Occipital lobe (tissue), 1 donor: ENCODE measurements at regions not wholly inside any gene's neighbourhood (a gene's known extent, or its start where the extent isn't known, plus 50 kb on each side); places are given as distances from the start of the nearest gene placed in this dataset.
"Not testable (repeated sequence)": the region's sequence is repeated elsewhere in the genome, so short reads cannot be mapped to it uniquely, and the experiment has no call there.

ENCODE experiments used
- DNase-seq: peaks from one replicate; lab custom pipeline; 2025; lab: John Stamatoyannopoulos, UW

DNA sequence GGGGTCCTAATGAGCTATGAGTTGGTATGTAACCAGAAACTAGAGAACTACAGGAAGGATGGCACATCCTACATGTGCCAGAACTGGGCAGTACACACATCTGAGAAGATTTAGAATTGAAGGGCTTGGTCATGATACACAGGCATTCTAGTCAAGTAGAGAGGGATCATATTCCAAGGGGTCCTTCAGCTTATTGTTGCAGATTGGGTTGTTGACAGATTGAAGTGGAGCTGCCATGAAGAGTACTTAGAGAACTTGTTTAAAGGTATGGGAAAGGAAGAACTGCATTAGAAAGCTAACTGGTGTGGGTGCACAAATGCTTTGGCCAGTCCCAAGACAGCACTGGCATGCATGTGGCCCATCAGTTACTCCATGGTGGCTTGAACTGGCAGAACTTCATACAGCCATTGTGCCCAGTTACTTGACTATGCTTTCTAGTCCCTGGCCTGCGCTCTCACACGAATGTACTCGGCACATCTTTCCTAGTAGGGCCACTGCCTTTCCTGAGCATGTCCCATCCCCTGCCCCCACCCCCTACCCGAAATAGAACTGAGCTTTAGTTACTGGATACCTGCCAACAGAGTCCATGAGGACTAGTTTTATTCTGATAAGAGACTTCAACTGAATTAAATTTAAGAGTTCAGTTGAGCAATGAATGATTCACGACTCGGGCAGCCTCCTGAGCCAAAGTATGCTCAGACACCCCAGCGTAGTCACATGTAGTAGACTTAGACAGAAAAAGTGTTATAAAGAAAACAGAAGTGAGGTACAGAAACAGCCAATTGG, 64.0 kb downstream of the CCNG2 start:
- no peak for DNase-seq

DNA sequence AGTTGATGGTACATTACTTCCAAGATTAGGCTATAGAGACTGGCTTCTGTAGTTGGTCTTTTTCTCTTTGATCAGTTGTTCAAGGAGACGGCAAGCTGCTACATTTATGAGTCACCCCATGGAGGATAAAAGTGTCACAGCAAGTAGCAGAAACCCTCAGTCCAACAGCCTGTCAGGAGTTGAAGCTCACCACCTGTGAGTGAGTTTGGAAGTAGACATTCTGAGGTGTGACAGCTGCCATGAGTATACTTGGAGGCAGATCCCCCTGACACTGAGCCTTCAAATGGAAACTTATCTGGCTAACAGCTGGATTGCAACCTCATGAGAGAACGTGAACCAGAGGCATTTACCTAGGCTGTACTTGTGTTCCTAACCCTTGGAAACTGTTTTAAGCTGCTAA, 68.0 kb downstream of the CCNG2 start:
- DNase-seq = no peak

DNA sequence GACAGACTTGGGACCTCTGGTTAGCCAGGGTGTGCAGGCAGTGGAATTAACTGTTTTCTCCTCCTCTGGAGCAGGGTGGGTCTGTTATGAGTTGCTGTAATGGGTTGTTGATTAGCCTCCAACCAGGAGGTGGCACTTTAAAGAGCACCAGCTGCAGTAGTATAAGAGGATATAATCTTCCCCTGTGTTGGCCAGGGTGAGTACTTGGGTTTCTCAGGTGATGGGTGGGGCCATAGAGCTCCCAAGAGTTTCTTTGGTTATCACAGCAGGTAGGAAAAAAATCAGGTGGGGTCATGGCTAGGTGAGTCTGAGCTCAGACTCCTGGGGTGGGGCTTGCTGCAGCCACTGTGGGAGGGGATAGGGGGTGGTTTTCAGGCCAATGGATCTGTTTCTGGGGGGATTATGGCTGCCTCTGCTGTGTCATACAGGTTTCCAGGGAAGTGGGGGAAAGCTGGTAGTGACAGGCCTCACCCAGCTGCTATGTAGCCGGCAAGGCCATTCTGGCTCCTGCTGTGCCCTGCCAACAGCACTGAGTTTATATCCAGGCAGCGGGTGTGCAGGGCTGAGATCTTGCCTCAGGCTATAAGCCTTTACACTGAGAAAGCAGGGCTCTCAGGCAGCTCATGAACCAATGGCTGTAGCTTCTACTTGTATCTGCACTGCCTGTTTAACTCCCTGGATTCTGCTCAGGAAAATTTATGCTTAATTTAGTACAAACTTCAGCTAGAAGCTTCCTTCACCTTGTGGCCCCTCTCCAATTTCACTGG, 70.1 kb downstream of the CCNG2 start:
- DNase-seq = no peak

DNA sequence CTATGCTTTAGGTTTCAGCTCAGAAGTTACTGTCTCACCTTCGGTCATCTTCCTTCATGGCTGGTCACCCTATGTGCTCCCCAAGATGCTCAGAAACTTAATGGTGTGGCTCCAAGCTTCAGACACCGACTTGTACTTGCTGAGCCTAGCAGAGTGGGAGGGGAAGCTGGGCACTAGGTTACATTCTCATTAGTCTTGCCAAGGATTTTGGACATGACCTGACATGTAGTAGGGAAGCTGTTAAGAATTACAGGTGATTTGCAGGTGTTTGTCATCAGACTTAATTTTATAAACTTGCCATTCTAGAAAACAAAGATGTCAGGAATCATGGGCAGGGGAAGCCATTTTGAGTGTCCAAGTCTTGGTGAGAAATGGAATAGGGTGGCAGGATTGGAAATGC, 72.4 kb downstream of the CCNG2 start:
- no peak for DNase-seq

DNA sequence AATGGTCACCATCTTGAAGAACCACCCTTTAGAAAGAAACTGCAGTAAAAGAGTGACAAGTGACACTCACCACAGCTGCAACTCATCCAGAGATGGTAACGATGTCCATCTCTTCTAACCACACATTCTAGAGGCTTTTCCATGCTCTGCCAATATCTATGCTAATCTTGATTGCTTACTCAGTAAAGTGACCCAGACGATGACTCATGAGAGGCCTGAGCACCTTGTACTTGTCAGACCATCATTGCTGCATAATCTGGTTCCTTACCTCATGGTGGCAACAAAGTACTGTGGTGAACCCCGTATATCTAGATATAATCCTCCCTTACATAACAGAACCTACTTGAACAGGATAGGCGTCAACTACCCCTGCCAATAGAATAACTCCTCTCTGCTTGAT, 75.6 kb downstream of the CCNG2 start:
- no peak for DNase-seq

DNA sequence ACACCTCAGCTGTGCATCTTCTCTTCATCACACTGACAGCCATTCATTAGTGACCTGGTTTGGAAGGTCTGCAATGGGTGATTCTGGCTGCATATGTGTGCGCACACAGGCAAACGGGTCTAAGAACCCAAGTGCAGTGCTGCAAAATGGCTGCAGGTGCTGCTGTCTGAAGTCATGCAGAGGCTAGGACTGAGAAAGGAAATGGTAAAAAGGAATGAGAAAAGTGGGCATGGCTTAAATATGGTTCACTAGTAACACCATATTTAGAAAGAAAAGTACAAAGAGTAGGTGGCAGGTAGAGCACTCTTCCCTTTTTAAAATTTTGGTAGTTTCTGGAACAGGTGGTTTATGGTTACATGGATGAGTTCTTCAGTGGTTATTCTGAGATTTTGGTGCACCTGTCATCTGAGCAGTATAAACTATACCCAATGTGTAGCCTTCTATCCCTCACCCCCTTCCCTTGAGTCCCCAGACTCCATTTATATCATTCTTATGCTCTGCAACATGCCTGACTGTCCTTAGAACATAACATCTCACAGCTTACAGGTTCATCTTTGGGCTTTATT, 78.4 kb downstream of the CCNG2 start:
- DNase-seq = no peak

DNA sequence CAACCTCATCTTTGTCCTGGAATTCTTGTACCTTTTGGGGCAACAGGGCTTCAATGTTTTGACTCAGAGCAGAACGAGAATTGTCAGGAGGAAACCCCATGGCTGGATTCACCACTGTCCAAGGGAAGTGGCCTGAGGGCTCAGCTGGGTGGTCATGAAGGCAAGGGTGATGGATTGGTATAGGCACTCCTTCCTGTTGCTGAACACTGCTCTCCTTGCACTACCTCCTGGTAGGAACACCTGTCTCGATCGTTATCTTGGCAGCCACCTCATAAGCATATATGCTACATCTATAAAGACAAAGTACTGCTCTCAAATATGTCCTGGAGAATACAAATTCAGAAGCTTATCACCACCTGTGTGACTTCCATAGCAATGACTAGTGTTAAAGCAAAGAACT, 79.8 kb downstream of the CCNG2 start:
- no peak for DNase-seq

DNA sequence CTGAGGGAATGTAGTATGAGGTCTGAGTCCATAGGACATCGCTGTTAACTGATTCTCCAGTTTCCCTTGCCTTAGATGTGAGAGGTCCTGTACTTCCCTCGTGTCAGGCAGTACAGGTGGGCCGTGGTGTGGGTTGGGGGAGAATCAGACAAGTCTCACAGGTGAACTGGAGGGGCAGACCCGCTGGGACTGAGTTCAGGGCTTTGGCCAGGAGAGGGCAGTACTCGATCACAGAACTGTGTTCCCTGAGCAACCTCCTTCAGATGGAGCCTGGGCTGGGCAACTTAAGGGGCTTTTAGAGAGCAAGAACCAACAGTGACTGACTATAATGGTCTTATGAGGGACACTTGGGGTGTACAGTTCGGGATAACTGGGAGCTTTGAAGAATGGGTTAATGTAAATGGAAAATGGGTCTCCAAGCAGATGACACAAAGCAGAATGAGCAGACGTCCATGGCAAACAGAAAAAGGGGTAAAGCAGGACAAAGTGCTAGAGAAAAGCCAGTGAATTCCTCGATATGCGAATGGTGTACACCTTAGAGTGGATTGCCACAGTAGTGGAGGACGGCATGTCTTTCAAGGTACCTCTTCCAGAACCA, 83.6 kb downstream of the CCNG2 start:
- peak; percentile 32 for DNase-seq

DNA sequence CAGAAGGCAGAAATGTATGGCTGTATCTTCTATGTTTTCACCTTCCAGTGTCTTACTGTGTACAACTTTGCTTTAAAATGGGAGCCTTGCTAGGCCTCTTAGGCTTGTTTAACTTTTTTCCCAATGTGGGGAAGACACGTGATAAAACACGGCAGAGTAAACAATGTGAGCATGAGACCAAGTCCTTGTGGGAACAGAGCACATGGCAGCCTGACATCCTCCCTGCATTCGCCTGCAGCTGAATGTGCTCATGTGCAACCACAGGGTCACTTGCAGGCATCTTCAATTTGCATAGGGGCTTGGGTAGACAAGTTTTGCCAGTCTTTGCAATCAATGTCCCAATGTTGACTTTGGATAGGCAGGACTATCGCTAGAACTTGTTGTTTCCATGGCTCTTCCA, 91.8 kb downstream of the CCNG2 start:
- DNase-seq = no peak

DNA sequence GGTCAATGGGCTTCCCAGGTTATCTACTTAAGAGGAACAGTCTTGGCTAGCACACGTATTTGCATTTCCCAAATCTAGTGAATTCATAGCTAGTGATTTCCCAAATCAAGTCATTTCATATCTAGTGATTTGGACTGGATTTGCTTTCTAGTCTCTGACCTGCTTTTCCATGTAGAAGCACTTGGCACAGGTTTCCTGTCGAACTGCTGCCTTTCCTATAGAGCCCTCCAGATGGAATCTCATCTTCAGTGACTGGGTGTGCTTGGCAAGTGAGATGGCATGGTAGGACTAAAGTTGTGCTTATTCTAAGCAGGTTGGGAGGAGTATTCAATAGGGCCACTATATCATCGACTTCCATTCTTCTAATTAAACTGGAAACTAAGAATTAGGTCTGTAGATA, 94.7 kb downstream of the CCNG2 start:
- DNase-seq = no peak

DNA sequence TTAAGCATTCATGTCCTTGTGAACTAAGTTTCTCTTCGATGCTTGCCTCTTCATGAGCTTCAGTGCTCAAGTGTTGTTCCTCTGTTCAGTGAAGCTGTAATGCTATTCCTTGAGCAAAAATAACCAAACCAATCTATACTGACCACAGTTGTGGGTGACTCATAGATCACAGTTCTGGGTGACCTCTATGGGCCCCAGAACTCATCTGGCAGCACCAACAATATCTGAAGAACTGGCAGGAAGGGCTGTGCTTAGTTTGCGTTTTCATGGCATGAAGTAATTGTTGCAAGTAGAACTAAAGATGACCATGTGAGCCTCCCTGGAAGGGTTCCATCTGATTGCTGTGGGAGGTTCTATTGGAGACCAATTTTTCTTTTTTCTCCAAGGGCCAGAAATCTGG, 106.2 kb downstream of the CCNG2 start:
- no peak for DNase-seq

DNA sequence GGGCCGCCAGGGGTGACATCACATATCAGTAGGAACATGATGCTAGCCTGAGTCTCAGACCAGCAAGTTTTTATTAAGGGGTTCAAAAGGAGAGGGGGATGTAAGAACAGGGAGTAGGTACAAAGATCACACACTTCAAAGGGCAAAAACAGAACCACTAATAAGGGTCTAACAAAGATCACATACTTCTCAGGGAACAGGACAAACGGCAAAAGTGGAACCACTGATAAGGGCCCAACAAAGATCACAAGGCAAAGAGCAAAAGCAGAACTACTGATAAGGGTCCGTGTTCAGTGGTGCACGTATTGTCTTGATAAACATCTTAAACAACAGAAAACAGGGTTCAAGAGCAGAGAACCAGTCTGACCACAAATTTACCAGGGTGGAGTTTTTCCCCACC, 107.0 kb downstream of the CCNG2 start:
- DNase-seq = not testable (repeated sequence)

DNA sequence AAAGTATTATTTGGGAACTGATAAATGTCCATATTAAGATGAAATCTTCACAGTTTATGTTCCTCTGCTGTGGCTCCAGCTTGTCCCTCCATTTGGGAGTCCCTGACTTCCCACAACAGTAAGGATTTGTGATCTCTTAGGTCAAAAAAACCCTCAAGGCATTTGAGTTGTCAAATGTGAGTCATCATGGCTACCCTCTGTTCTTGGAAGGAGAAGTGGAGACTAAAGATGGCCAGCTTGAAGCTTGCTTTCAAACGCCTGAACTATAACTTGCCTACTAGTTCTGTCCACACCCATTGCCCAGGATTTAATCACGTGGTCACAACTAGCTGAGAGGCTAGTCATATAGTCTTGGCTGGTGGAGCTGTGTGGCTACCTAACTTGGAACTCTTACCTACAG, 107.8 kb downstream of the CCNG2 start:
- no peak for DNase-seq

DNA sequence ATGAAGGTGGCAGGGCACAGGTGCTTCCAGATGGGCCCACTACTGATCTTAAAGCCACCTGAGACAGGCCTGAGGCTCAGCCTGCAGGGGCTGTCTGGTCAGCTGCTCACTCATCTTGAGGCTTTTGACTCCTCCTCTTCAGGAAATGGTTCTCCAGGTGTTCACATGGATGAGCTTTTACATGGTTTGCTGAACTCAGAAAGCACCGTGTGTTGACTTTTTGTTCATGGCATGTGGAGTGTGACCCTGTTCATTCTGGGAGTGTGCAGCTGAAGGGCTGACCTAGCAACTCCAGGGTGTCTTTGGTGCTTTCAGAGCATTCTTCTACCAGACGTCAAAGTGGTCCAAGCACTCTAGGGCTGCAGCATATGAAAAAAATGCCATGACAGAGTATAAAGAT, 111.1 kb downstream of the CCNG2 start:
- DNase-seq = no peak

DNA sequence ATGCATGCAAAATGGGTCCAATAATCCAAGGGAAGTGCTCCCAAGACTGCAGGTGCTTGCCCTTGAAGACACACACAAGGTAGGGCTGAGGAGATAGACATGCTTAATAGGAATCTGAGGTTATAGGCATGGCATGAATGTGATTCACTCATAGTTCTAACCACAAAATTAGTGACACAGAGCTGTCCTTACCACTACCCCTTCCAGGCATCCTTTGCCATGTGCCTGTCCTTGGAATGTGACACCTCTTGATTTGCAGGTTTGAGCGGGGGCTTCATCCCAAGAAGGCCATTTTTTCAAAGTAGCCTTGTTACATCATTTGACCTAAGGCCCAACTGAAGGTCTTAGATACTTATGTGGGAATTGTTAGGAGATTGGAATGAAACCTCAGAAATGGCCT, 112.5 kb downstream of the CCNG2 start:
- no peak for DNase-seq

DNA sequence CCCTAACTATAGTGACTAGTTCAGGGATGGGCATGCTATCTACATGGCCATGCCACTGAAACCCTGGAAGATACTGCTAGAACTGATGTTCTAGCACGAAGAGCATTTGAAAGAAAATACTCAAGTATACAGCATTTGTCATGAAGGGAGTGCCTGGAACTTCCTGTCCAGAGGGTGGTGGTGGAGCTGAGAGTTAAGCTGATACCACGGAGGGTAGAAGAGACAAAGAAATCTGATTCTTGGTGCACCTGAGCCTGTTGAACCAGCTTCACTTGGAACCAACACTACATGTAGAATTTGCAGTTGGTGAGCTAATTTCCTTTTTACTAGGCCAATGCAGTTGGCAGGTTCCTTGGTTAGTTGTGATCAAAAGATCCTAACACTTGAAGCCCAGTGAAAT, 116.4 kb downstream of the CCNG2 start:
- no peak for DNase-seq

DNA sequence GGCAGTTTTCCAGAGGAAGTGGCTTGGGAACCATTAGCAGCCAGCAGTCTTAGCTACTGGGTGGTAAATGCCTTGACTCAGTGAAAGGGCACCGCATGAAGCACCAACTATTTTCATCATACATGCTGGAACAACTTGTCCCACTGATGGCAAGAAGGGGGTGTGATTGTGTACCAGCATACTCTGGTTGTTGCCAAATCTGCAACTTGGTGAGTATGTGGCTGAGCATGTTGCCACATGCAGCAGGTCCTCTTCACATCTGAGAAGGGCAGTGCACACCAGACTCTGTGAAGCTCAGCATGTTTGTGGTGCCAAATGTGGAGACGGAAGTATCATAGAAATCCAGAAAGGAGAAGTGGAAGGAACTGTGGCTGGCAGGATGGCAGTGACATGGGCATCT, 122.1 kb downstream of the CCNG2 start:
- not testable (repeated sequence) for DNase-seq

DNA sequence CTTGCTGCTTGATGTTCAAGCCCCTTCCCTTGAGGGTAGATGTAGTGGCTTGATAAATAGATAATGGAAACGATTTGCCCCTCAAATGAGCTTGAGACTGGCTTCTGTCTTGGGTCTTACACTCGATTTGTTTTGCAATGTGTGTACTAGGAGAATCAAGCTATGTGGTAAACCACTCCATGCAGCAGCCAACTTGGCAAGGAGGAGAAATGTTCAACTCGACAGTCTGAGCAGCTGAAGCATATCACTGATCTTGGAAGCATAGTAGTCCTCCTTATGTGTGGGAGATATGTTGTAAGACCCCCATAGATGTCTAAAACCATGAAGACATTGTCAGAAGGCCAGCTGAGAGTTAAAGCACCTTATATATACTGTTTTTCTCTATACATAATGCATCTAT, 125.3 kb downstream of the CCNG2 start:
- DNase-seq = no peak

DNA sequence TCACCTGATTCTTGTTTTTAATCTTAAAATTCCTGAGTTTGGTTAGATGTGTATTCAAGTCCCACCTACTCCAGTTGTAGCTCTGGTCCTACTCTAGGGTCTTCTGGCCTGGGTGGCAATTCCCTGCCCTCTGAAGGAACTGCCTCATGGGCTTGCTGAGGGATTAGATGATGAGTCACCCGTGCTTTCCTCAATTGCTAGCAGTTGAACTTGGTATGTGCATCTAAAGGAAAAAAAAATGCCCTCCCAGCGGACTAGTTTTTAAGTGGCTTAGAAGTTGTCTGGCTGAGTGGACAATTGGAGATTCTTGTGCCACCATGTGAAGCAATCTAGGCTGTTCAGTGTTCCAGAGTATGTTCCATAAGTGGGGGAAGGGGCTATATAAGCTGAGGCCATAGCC, 127.0 kb downstream of the CCNG2 start:
- DNase-seq = no peak

DNA sequence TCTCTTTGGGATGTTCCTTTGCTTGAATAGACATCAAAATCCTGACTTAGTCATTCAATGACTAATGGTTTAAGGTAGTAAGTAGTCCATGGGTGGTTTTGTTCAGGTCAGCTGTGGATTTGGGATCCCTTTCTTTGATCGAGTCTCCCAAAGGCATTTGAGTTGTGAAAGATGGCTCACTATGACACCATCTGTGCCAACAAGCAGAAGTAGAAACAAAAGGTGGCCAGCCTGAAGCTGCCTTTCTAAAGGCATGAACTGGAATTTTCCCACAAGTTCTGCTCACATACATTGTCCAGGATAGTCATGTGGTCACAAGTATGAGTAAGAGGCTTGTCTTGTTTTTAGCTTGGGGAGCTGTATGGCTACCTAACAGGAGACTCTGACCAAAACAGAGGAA, 129.9 kb downstream of the CCNG2 start:
- no peak for DNase-seq

DNA sequence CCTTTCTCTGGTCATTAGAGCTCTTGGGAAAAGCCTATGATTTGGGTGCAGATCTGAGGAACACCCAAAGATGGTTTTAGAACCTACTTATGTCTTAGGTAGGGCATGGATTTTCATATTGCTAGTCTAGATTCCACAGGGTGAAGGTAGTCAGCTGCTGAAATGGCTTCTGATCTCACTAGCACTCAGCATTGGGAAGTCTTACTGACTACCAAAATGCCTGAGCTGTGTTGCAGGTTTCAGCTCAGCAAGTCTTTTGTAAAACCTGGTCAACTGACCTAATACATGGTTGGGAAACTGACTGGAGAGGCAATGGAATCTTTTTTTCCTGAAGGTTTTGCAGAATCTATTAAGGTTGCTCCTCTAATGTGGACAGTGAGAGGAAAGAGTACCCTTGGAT, 136.4 kb downstream of the CCNG2 start:
- no peak for DNase-seq

DNA sequence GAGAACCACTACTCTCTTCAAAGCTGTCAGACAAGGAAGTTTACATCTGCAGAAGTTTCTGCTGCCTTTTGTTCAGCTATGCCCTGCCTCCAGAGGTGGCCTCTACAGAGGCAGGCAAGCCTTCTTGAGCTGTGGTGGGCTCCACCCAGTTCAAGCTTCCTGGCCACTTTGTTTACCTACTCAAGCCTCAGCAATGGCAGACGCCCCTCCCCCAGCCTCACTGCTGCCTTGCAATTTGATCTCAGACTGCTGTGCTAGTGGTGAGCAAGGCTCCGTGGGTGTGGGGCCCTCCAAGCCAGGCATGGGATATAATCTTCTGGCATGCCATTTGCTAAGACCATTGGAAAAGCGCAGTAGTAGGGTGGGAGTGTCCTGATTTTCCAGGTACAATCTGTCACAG, 144.0 kb downstream of the CCNG2 start:
- not testable (repeated sequence) for DNase-seq
